Hepatocyte (in vitro differentiated cells): ENCODE measurements at regions not wholly inside any gene's neighbourhood (a gene's known extent, or its start where the extent isn't known, plus 50 kb on each side); places are given as distances from the start of the nearest gene placed in this dataset.

Experiments
- EZH2 ChIP-seq: fragments of 200-600 bp; sonication (generic); IDR thresholded peaks from 2 replicates; pipeline ENCODE4 v1.6.1; 2016; ENCODE audit warnings: antibody characterized with exemption, mild to moderate bottlenecking, borderline replicate concordance
- EZH2phosphoT487 ChIP-seq: fragments of 200-600 bp; sonication (generic); IDR thresholded peaks from one replicate; pipeline ENCODE4 v1.6.1; 2018; ENCODE audit warnings: antibody characterized with exemption, mild to moderate bottlenecking, low read depth, moderate library complexity; ENCODE audit not compliant: unreplicated experiment, severe bottlenecking
- TF ChIP-seq, protein P1 (sequence below): fragments of 200-600 bp; sonication (generic); IDR thresholded peaks from 2 replicates; pipeline ENCODE4 v1.5.1; 2016; ENCODE audit warnings: antibody characterized with exemption, mild to moderate bottlenecking; ENCODE audit not compliant: poor library complexity

DNA sequence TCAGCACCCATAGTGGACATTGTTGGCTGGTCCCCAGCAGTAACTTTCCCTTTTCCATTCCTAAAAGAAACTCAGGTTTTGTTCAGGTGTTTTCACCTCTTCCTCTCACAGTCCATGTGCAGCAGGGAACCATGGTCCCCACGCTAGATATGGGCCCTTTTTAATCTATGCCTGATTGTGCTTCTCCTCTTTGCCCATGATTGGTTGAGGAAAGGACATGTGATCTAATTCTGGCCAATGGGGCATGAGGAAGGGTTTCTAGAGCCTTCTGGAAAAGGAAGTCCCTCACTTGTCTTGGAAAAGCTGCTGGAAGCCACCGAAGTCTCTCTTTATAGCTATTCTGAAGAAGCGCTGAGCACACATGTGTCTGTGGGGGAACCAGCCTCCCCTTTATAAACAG, 330.7 kb downstream of the ACTR3B start:
- TF ChIP-seq, protein P1, sequence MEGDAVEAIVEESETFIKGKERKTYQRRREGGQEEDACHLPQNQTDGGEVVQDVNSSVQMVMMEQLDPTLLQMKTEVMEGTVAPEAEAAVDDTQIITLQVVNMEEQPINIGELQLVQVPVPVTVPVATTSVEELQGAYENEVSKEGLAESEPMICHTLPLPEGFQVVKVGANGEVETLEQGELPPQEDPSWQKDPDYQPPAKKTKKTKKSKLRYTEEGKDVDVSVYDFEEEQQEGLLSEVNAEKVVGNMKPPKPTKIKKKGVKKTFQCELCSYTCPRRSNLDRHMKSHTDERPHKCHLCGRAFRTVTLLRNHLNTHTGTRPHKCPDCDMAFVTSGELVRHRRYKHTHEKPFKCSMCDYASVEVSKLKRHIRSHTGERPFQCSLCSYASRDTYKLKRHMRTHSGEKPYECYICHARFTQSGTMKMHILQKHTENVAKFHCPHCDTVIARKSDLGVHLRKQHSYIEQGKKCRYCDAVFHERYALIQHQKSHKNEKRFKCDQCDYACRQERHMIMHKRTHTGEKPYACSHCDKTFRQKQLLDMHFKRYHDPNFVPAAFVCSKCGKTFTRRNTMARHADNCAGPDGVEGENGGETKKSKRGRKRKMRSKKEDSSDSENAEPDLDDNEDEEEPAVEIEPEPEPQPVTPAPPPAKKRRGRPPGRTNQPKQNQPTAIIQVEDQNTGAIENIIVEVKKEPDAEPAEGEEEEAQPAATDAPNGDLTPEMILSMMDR: no peak
- no peak for TF ChIP-seq EZH2
- TF ChIP-seq EZH2phosphoT487: no peak
